Epithelial cell of proximal tubule (primary cell): ENCODE measurements at regions not wholly inside any gene's neighbourhood (a gene's known extent, or its start where the extent isn't known, plus 50 kb on each side); places are given as distances from the start of the nearest gene placed in this dataset.

Experiments
- DNase-seq: peaks from one replicate; pipeline ENCODE4 v3.0.0-alpha.2; 2011; ENCODE audit warnings: low read depth
- H3K4me3 ChIP-seq: 2 replicates; pipeline ENCODE4 v1.5.1; 2011; ENCODE audit warnings: low read depth, mild to moderate bottlenecking, low read length
- CTCF ChIP-seq: conservative IDR thresholded peaks from 2 replicates; pipeline ENCODE4 v1.5.1; 2012; ENCODE audit warnings: low read depth, mild to moderate bottlenecking, low read length

GRCh38 chr16:86325895-86326294 lies 184.4 kb upstream of the FOXF1 start:
- TF ChIP-seq CTCF: no peak
- no peak for DNase-seq
- no peak overlapping the region for H3K4me3 ChIP-seq

- TF ChIP-seq CTCF: no peak
- no peak overlapping the region for H3K4me3 ChIP-seq
- DNase-seq: no peak
Measured at GRCh38 chr16:86327321-86327720, 183.0 kb upstream of the FOXF1 start.

- no peak for DNase-seq
- no peak overlapping the region for H3K4me3 ChIP-seq
- no peak for TF ChIP-seq CTCF
Measured at GRCh38 chr16:86330906-86331305, 179.4 kb upstream of the FOXF1 start.

- no peak overlapping the region for H3K4me3 ChIP-seq
- no peak for DNase-seq
- no peak for TF ChIP-seq CTCF
Measured at GRCh38 chr16:86334079-86334635, 176.2 kb upstream of the FOXF1 start.

GRCh38 chr16:86335266-86336172 lies 174.8 kb upstream of the FOXF1 start:
- DNase-seq: no peak
- TF ChIP-seq CTCF: no peak
- no peak overlapping the region for H3K4me3 ChIP-seq

- no peak for DNase-seq
- TF ChIP-seq CTCF: no peak
- no peak overlapping the region for H3K4me3 ChIP-seq
Measured at GRCh38 chr16:86337138-86337537, 173.2 kb upstream of the FOXF1 start.
